DMS153 treated with DMSO at 0.1 percent for 48 hours (cell line): ENCODE measurements at regions not wholly inside any gene's neighbourhood (a gene's known extent, or its start where the extent isn't known, plus 50 kb on each side); places are given as distances from the start of the nearest gene placed in this dataset.
A peak's percentile ranks its signal among the peaks of the same experiment; 100 is the strongest.
"Not testable (repeated sequence)": the region's sequence is repeated elsewhere in the genome, so short reads cannot be mapped to it uniquely, and the experiment has no call there.

ENCODE experiments used
- DNase-seq: peaks from one replicate; lab custom pipeline; 2025; ENCODE audit not compliant: unreplicated experiment; lab: John Stamatoyannopoulos, UW

GRCh38 chr10:90111671-90112070 lies 410.3 kb downstream of the KIF20B start:
- DNase-seq: no peak

GRCh38 chr10:90112681-90113080 lies 411.3 kb downstream of the KIF20B start:
- DNase-seq: no peak

GRCh38 chr10:90118567-90118966 lies 417.2 kb downstream of the KIF20B start:
- DNase-seq: not testable (repeated sequence)

GRCh38 chr10:90119631-90120280 lies 418.4 kb downstream of the KIF20B start:
- not testable (repeated sequence) for DNase-seq

GRCh38 chr10:90125456-90126255 lies 424.3 kb downstream of the KIF20B start:
- no peak for DNase-seq

- DNase-seq: no peak
Measured at GRCh38 chr10:90126256-90126595, 424.8 kb downstream of the KIF20B start.

GRCh38 chr10:90130321-90131086 lies 429.1 kb downstream of the KIF20B start:
- no peak for DNase-seq

GRCh38 chr10:90133606-90134005 lies 432.2 kb downstream of the KIF20B start:
- DNase-seq: no peak

- no peak for DNase-seq
Measured at GRCh38 chr10:90136731-90137316, 435.4 kb downstream of the KIF20B start.

GRCh38 chr10:90138844-90139243 lies 437.5 kb downstream of the KIF20B start:
- no peak for DNase-seq

GRCh38 chr10:90141791-90142190 lies 440.4 kb downstream of the KIF20B start:
- DNase-seq: no peak

GRCh38 chr10:90143937-90144336 lies 442.5 kb downstream of the KIF20B start:
- DNase-seq: no peak

GRCh38 chr10:90148116-90148855 lies 446.9 kb downstream of the KIF20B start:
- peak; percentile 4 for DNase-seq

GRCh38 chr10:90149563-90149962 lies 448.2 kb downstream of the KIF20B start:
- no peak for DNase-seq

- DNase-seq: no peak
Measured at GRCh38 chr10:90162271-90162853, 461.0 kb downstream of the KIF20B start.

GRCh38 chr10:90167174-90168064 lies 466.0 kb downstream of the KIF20B start:
- no peak for DNase-seq

GRCh38 chr10:90168244-90168643 lies 466.9 kb downstream of the KIF20B start:
- no peak for DNase-seq

- DNase-seq: no peak
Measured at GRCh38 chr10:90171014-90171722, 469.8 kb downstream of the KIF20B start.

- no peak for DNase-seq
Measured at GRCh38 chr10:90174531-90174930, 473.1 kb downstream of the KIF20B start.
